T-cell (primary cell): ENCODE measurements at regions not wholly inside any gene's neighbourhood (a gene's known extent, or its start where the extent isn't known, plus 50 kb on each side); places are given as distances from the start of the nearest gene placed in this dataset.

Source experiments
- ATAC-seq, 4 experiments: fragments of 200-7000 bp in 3 of 4; fragments of 150-1000 bp in 1 of 4; cut with Tn5 transposase; replicated peaks in 1 of 4; 1 replicate in 3 of 4; 2 replicates in 1 of 4; pipeline ENCODE4 v1.10.0; 2021; ENCODE audit warnings: moderate library complexity in 3 of 4, mild to moderate bottlenecking in 2 of 4, moderate number of reproducible peaks in 1 of 4
- CTCF ChIA-PET, 2 donors: fragments of 300-600 bp; sonication (Branson Sonifier 250); formaldehyde crosslinking; loops; one replicate each; lab custom pipeline; 2022; ENCODE audit warnings: antibody characterized with exemption in 2 of 2; lab: Charles Lee
- POLR2A ChIA-PET, 2 donors: fragments of 300-600 bp; sonication (Branson Sonifier 250); formaldehyde crosslinking; loops; one replicate each; lab custom pipeline; 2022; ENCODE audit warnings: antibody characterized with exemption in 2 of 2; lab: Charles Lee
- DNase-seq, 35 experiments: peaks; one replicate each; pipeline versions ENCODE4 v3.0.0 to v3.0.0-alpha.2; 2013 to 2023
- H3K27ac ChIP-seq: one replicate; pipeline ENCODE4 v1.5.1; 2013; ENCODE audit warnings: low read length
- H3K27me3 ChIP-seq, 2 experiments: replicated peaks in 1 of 2; 1 replicate in 1 of 2; 2 replicates in 1 of 2; pipeline versions ENCODE4 v1.6.1 to v1.7.0; 2013; ENCODE audit warnings: low read length in 1 of 2, mixed read lengths in 1 of 2; ENCODE audit not compliant: control insufficient read depth in 2 of 2, insufficient read depth in 2 of 2; ENCODE audit errors: extremely low read depth in 1 of 2
- H3K36me3 ChIP-seq, 2 donors: 1 replicate in 1 of 2; 2 replicates in 1 of 2; pipeline versions ENCODE4 v1.6.1 to v1.7.0; 2013; ENCODE audit warnings: low read length in 1 of 2; ENCODE audit not compliant: control insufficient read depth in 2 of 2, insufficient read depth in 1 of 2; ENCODE audit errors: extremely low read depth in 1 of 2
- H3K4me1 ChIP-seq, 2 experiments: 1 replicate in 1 of 2; 2 replicates in 1 of 2; pipeline versions ENCODE4 v1.6.1 to v1.7.0; 2013; ENCODE audit warnings: low read length in 2 of 2, mixed read lengths in 1 of 2; ENCODE audit not compliant: insufficient read depth in 2 of 2, control insufficient read depth in 1 of 2; ENCODE audit errors: extremely low read depth in 1 of 2
- H3K4me3 ChIP-seq, 2 donors: 1 replicate in 1 of 2; 2 replicates in 1 of 2; pipeline versions ENCODE4 v1.5.1 to v1.7.0; 2013; ENCODE audit warnings: mild to moderate bottlenecking in 2 of 2, low read length in 1 of 2, moderate library complexity in 1 of 2; ENCODE audit not compliant: control insufficient read depth in 1 of 2; ENCODE audit errors: extremely low read depth in 1 of 2
- H3K9me3 ChIP-seq: 2 replicates; pipeline ENCODE4 v1.7.0; 2013
- H3K27ac Mint-ChIP-seq, 2 donors: one replicate each; pipeline ENCODE4 v1.8.0; 2020 to 2021; ENCODE audit warnings: mild to moderate bottlenecking in 2 of 2, mixed read lengths in 2 of 2
- H3K27me3 Mint-ChIP-seq, 2 donors: one replicate each; pipeline ENCODE4 v1.8.0; 2021 to 2022; ENCODE audit warnings: mixed read lengths in 2 of 2
- H3K36me3 Mint-ChIP-seq: one replicate; pipeline ENCODE4 v1.8.0; 2021; ENCODE audit warnings: mixed read lengths
- H3K4me1 Mint-ChIP-seq, 3 donors: one replicate each; pipeline ENCODE4 v1.8.0; 2020 to 2022; ENCODE audit warnings: mixed read lengths in 3 of 3, mild to moderate bottlenecking in 1 of 3
- H3K4me3 Mint-ChIP-seq, 3 donors: one replicate each; pipeline ENCODE4 v1.8.0; 2020 to 2022; ENCODE audit warnings: mild to moderate bottlenecking in 3 of 3, mixed read lengths in 3 of 3, moderate library complexity in 3 of 3
- H3K9me3 Mint-ChIP-seq, 3 donors: one replicate each; pipeline ENCODE4 v1.8.0; 2020 to 2022; ENCODE audit warnings: mixed read lengths in 3 of 3
- WGBS: methylation state at CpG from one replicate; pipeline ENCODE4 v1.1.5; 2013; ENCODE audit warnings: missing lambda C conversion rate; ENCODE audit not compliant: insufficient coverage; 5-methylcytosine and 5-hydroxymethylcytosine counted together

DNA sequence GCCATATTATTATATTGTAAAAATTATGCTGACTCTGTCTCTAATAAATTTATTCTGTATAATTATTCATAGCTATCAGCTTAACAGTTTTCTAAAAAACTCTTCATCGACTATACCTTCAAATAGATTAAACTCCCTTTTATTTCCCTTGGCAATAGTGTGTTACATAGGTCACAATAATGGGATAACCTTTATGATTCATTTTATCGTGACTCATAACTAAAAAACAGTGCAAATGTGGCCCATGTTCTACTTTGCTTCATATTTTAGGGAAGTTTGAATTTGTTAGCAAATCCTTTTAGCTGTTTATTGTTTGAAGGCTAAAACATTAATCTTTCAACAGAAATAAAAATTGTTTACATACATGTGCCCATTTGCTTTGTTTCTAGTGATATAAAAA, 783.2 kb upstream of the CDH2 start:
- peaks cover 10 to 23% (median 11%) of the 10 kb centered on the region in 3 donors for H3K9me3 Mint-ChIP-seq
- no peak overlapping the region for H3K27ac Mint-ChIP-seq
- H3K4me3 Mint-ChIP-seq, result no peak overlapping the region
- no peaks in the 10 kb centered on the region for H3K4me1 Mint-ChIP-seq
- no peak overlapping the region for H3K4me3 ChIP-seq
- DNase-seq, result no peak
- H3K9me3 ChIP-seq, result no peaks in the 10 kb centered on the region
- H3K36me3 Mint-ChIP-seq, result no peaks in the 10 kb centered on the region
- no peak overlapping the region for H3K27ac ChIP-seq
- ChIA-PET POLR2A (interaction anchor here in 1 of 2 donors (0.6 kb wide), 1 partner anchor 71 kb away, joined by 4 read pairs; no protein-coding TSS in a partner anchor), CTCF (no interaction called here)
- no peak for ATAC-seq
- no CpG with 5 or more reads among the region's 2 CpGs for WGBS
- no peaks in the 10 kb centered on the region for H3K4me1 ChIP-seq
- H3K36me3 ChIP-seq, result no peaks in the 10 kb centered on the region
- no peaks in the 10 kb centered on the region for H3K27me3 ChIP-seq
- no peaks in the 10 kb centered on the region for H3K27me3 Mint-ChIP-seq

DNA sequence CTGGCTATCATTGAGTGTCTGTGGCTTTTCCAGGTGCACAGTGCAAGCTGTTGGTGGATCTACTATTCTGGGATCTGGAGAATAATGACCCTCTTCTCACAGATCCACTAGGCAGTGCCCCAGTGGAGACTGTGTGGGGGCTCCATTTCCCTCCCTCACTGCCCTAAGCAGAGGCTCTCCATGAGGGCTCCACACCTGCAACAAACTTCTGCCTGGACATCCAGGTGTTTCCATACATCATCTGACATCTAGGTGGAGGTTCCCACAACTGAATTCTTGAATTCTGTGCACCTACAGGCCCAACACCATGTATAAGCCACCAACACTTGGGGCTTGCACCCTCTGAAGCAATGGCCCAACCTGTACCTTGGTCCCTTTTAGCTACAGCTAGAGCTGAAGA, 775.4 kb upstream of the CDH2 start:
- Mint-ChIP-seq H3K9me3 (peaks cover 12 to 58% (median 22%) of the 10 kb centered on the region in 3 donors), H3K27ac (no peak overlapping the region), H3K36me3 (no peaks in the 10 kb centered on the region), H3K4me3 (no peak overlapping the region), H3K4me1 (no peaks in the 10 kb centered on the region), H3K27me3 (no peaks in the 10 kb centered on the region)
- Histone ChIP-seq H3K4me1 (no peaks in the 10 kb centered on the region), H3K4me3 (no peak overlapping the region), H3K27me3 (no peaks in the 10 kb centered on the region), H3K36me3 (no peaks in the 10 kb centered on the region), H3K27ac (no peak overlapping the region), H3K9me3 (no peaks in the 10 kb centered on the region)
- no peak for DNase-seq
- no peak for ATAC-seq
- POLR2A ChIA-PET, result no interaction called here
- CTCF ChIA-PET, result no interaction called here

DNA sequence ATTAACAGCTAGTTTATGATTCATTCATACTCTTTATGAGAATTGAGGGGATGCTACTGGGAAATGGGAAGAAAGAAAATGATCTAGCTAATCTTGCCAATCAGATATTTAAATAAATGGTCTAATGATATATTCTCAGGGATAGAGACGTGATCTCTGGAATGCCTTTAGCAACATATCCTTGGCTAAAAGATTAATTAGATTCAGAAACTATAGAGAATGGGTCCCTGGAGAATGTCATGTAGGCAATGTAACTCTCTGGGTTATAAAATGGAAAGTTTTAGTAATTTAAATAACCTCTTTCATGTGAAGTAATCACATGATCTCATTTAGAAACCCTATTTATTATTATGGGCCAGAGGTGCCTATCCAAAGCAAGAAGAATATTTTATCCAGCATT, 771.0 kb upstream of the CDH2 start:
- no peak for ATAC-seq
- CTCF ChIA-PET, result no interaction called here
- Mint-ChIP-seq H3K4me1 (no peaks in the 10 kb centered on the region), H3K27me3 (no peaks in the 10 kb centered on the region), H3K4me3 (no peak overlapping the region), H3K27ac (no peak overlapping the region), H3K36me3 (no peaks in the 10 kb centered on the region), H3K9me3 (peaks cover 8 to 42% (median 10%) of the 10 kb centered on the region in 3 donors)
- Histone ChIP-seq H3K4me3 (no peak overlapping the region), H3K9me3 (no peaks in the 10 kb centered on the region), H3K4me1 (no peaks in the 10 kb centered on the region), H3K36me3 (no peaks in the 10 kb centered on the region), H3K27me3 (no peaks in the 10 kb centered on the region), H3K27ac (no peak overlapping the region)
- no CpG with 5 or more reads among the region's 1 CpG for WGBS
- POLR2A ChIA-PET, result no interaction called here
- DNase-seq, result no peak

DNA sequence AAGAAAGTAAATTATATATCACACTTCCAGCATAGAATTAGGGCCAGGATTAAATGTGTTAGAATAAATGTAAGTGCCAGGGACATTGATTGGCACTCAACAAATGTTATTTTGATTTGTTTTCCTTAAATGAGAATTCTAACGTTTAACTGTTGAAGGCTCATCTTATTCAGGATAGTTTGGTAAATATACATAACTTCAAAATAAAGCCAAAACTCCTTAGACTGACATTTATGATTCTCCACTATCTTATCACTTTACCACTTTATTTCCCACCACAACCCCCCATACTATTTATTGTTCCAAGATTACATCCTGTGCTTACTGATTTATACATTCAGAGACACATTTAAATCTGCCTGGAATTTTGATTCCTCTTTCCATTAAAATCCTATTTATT, 769.5 kb upstream of the CDH2 start:
- H3K27me3 Mint-ChIP-seq, result no peaks in the 10 kb centered on the region
- H3K4me1 Mint-ChIP-seq, result no peaks in the 10 kb centered on the region
- WGBS, result no CpG with 5 or more reads among the region's 1 CpG
- no peak for DNase-seq
- no peaks in the 10 kb centered on the region for H3K36me3 Mint-ChIP-seq
- no peak overlapping the region for H3K4me3 Mint-ChIP-seq
- ChIA-PET CTCF (no interaction called here), POLR2A (no interaction called here)
- Histone ChIP-seq H3K9me3 (no peaks in the 10 kb centered on the region), H3K4me1 (no peaks in the 10 kb centered on the region), H3K27ac (no peak overlapping the region), H3K36me3 (no peaks in the 10 kb centered on the region), H3K27me3 (no peaks in the 10 kb centered on the region), H3K4me3 (no peak overlapping the region)
- no peak overlapping the region for H3K27ac Mint-ChIP-seq
- no peak for ATAC-seq
- H3K9me3 Mint-ChIP-seq, result peaks cover 4 to 36% (median 13%) of the 10 kb centered on the region in 3 donors

DNA sequence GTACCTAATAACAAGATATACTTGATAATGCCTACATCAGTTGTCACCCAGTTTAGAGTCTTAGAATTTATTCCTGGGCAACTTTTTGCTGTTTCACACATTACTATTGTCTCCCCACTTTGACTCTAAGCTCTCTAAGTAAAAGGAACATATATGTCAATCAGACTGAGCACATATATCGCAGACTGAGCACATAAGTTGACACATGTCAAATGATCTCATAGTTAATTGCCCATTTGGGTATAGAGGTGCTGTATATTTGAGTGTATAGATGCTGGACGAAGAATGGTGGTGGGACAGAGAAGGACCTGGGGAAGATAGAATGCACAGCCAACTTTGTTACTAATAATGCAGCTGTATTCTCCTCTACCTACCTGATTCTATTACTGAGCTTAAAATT, 746.0 kb upstream of the CDH2 start:
- H3K36me3 ChIP-seq, result no peaks in the 10 kb centered on the region
- H3K4me3 Mint-ChIP-seq, result no peak overlapping the region
- no peaks in the 10 kb centered on the region for H3K36me3 Mint-ChIP-seq
- no peaks in the 10 kb centered on the region for H3K4me1 ChIP-seq
- H3K27ac ChIP-seq, result no peak overlapping the region
- no peak overlapping the region for H3K27ac Mint-ChIP-seq
- POLR2A ChIA-PET, result no interaction called here
- no peaks in the 10 kb centered on the region for H3K27me3 Mint-ChIP-seq
- no peak for ATAC-seq
- DNase-seq, result no peak
- CTCF ChIA-PET, result no interaction called here
- H3K4me3 ChIP-seq, result no peak overlapping the region
- no peaks in the 10 kb centered on the region for H3K27me3 ChIP-seq
- no peaks in the 10 kb centered on the region for H3K4me1 Mint-ChIP-seq
- H3K9me3 ChIP-seq, result no peaks in the 10 kb centered on the region
- no CpG with 5 or more reads among the region's 2 CpGs for WGBS
- H3K9me3 Mint-ChIP-seq, result peaks cover 7 to 23% (median 10%) of the 10 kb centered on the region in 3 donors

DNA sequence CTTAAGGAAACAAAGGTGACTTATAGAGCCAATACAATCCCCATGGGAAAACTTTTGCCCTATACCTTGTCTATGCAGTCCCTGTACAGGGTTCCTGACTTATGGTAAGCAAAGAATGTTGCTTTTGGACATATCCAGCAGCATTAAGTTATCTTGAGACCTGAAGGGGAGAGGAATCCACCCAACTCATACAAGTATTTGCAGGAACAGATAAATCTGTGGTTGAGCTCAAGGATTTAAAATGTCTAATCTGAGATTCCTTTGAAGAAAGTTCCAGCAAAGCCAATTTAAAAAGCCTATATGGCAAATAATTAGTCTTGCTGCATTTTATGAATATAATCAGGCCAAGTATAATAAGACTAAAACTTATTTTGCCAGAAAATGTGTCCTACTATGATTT, 739.5 kb upstream of the CDH2 start:
- Mint-ChIP-seq H3K27me3 (no peaks in the 10 kb centered on the region), H3K9me3 (peaks cover 5 to 30% (median 23%) of the 10 kb centered on the region in 3 donors), H3K27ac (no peak overlapping the region), H3K4me3 (no peak overlapping the region), H3K4me1 (no peaks in the 10 kb centered on the region), H3K36me3 (no peaks in the 10 kb centered on the region)
- ChIA-PET CTCF (no interaction called here), POLR2A (no interaction called here)
- Histone ChIP-seq H3K27ac (no peak overlapping the region), H3K27me3 (no peaks in the 10 kb centered on the region), H3K36me3 (no peaks in the 10 kb centered on the region), H3K4me3 (no peak overlapping the region), H3K9me3 (no peaks in the 10 kb centered on the region), H3K4me1 (no peaks in the 10 kb centered on the region)
- ATAC-seq, result no peak
- no peak for DNase-seq

DNA sequence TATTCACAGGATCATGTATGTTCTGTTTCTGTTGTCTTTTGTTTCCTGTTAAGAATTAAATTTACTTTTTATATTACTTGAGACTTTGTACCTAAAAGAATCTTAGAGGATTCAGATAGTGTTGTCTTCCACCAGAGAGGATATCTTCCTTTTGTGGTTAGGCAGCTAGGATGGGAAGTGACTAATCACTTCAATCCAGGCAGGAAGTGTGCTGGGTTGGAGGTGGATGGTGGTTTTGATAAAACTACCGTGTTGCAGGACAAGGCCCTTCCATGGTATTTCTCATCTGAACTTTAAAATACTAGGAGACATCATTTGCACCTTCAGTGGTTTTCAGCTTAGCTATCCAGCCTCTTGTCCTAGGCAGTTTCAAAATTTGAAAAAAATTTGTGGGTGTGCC, 728.6 kb upstream of the CDH2 start:
- CTCF ChIA-PET, result no interaction called here
- no CpG with 5 or more reads among the region's 1 CpG for WGBS
- no peak for ATAC-seq
- H3K4me1 ChIP-seq, result no peaks in the 10 kb centered on the region
- H3K27ac Mint-ChIP-seq, result no peak overlapping the region
- no peak for DNase-seq
- H3K9me3 Mint-ChIP-seq, result peaks cover 0 to 23% (median 22%) of the 10 kb centered on the region in 3 donors
- H3K36me3 Mint-ChIP-seq, result no peaks in the 10 kb centered on the region
- no peak overlapping the region for H3K4me3 ChIP-seq
- no peaks in the 10 kb centered on the region for H3K27me3 ChIP-seq
- no peaks in the 10 kb centered on the region for H3K9me3 ChIP-seq
- H3K27ac ChIP-seq, result no peak overlapping the region
- H3K27me3 Mint-ChIP-seq, result no peaks in the 10 kb centered on the region
- POLR2A ChIA-PET, result interaction anchor here in 1 of 2 donors (0.7 kb wide), 1 partner anchor 123 kb away, joined by 4 read pairs; no protein-coding TSS in a partner anchor
- H3K4me1 Mint-ChIP-seq, result no peaks in the 10 kb centered on the region
- no peak overlapping the region for H3K4me3 Mint-ChIP-seq
- H3K36me3 ChIP-seq, result no peaks in the 10 kb centered on the region
